ENCODE measurements at regions not wholly inside any gene's neighbourhood (a gene's known extent, or its start where the extent isn't known, plus 50 kb on each side); places are given as distances from the start of the nearest gene placed in this dataset.

- ChIA-PET POLR2A (no interaction called here), CTCF (interaction anchor here (1.1 to 1.5 kb wide), 3 partner anchors 10 to 52 kb away, joined by 3 to 6 read pairs (median 3); no protein-coding TSS in a partner anchor)
- DNase-seq (ENCODE audit: extremely low spot score), result no peak
- TF ChIP-seq, protein P1, sequence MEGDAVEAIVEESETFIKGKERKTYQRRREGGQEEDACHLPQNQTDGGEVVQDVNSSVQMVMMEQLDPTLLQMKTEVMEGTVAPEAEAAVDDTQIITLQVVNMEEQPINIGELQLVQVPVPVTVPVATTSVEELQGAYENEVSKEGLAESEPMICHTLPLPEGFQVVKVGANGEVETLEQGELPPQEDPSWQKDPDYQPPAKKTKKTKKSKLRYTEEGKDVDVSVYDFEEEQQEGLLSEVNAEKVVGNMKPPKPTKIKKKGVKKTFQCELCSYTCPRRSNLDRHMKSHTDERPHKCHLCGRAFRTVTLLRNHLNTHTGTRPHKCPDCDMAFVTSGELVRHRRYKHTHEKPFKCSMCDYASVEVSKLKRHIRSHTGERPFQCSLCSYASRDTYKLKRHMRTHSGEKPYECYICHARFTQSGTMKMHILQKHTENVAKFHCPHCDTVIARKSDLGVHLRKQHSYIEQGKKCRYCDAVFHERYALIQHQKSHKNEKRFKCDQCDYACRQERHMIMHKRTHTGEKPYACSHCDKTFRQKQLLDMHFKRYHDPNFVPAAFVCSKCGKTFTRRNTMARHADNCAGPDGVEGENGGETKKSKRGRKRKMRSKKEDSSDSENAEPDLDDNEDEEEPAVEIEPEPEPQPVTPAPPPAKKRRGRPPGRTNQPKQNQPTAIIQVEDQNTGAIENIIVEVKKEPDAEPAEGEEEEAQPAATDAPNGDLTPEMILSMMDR (IDR thresholded peaks at IDR 0.05; ENCODE audit: control extremely low read depth, extremely low read depth, low read depth, missing control alignments), result no peak
These were observed 505.8 kb upstream of the MARCKS start for GRCh38 chr6:113351173-113351834.

- DNase-seq (ENCODE audit: extremely low spot score), result no peak
- ChIA-PET CTCF (interaction anchor here (0.9 to 1.5 kb wide), 4 partner anchors 10 to 527 kb away, joined by 3 to 6 read pairs (median 3); no protein-coding TSS in a partner anchor), POLR2A (no interaction called here)
- TF ChIP-seq, protein P1 (IDR thresholded peaks at IDR 0.05; ENCODE audit: control extremely low read depth, extremely low read depth, low read depth, missing control alignments), result no peak
These were observed 504.9 kb upstream of the MARCKS start for GRCh38 chr6:113352029-113352801.

DNA sequence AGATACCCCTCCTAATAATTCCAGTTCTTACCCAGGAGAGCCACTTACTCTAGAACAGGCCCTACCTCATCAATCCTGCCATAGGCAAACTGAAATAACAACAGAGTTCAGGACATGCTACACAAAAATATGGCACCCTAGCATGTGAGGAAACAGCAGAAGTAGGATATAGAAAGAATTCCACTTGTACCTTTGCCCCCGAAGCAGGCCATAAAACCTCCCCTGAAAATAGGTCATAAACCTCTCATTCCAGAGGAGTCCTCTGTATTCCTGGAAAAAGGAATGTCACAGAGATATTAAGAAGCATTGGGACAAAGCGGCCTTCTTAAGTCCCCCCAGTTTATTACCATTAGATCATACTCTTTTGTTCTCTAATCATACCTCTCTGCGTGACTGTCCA is 504.3 kb upstream of the MARCKS start:
- TF ChIP-seq, protein P1 (IDR thresholded peaks at IDR 0.05; ENCODE audit: control extremely low read depth, extremely low read depth, low read depth, missing control alignments), result no peak
- ChIA-PET CTCF (interaction anchor here (0.9 to 1.5 kb wide), 2 partner anchors 10 to 527 kb away, joined by 3 to 6 read pairs; no protein-coding TSS in a partner anchor), POLR2A (no interaction called here)
- no peak for DNase-seq (ENCODE audit: extremely low spot score)

DNA sequence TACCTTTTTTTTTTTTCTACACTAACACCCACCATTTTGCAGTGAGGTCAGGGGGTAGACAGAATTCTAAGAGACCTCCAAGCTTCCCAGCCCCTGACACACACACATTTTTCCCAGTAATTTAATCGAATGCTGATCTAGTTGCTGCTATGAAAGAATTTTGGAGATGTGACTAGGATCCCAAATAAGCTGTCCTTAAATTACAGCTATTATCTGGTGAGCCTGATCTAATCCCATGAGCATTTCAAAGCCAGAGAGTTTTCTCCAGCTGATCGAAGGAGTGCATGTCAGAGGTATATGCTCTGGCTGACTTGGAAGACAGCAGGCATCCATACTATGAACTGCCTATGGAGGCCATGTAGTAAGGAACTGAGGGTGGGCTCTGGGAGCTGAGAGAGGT is 503.8 kb upstream of the MARCKS start:
- ChIA-PET POLR2A (no interaction called here), CTCF (interaction anchor here (1.1 to 1.2 kb wide), 2 partner anchors 9 to 44 kb away, joined by 3 read pairs; no protein-coding TSS in a partner anchor)
- no peak for DNase-seq (ENCODE audit: extremely low spot score)
- TF ChIP-seq, protein P1 (IDR thresholded peaks at IDR 0.05; ENCODE audit: control extremely low read depth, extremely low read depth, low read depth, missing control alignments), result no peak

GRCh38 chr6:113354204-113354895 is 502.8 kb upstream of the MARCKS start:
- TF ChIP-seq, protein P1 (IDR thresholded peaks at IDR 0.05; ENCODE audit: control extremely low read depth, extremely low read depth, low read depth, missing control alignments), result no peak
- DNase-seq (ENCODE audit: extremely low spot score), result no peak
- CTCF ChIA-PET, result interaction anchor here (1.1 to 1.2 kb wide), 2 partner anchors 8 to 44 kb away, joined by 3 read pairs; no protein-coding TSS in a partner anchor
- POLR2A ChIA-PET, result no interaction called here

- no peak for DNase-seq (ENCODE audit: extremely low spot score)
- ChIA-PET CTCF (interaction anchor here (1.5 to 1.7 kb wide), 2 partner anchors 9 to 503 kb away, joined by 3 read pairs; no protein-coding TSS in a partner anchor), POLR2A (no interaction called here)
- TF ChIP-seq, protein P1 (IDR thresholded peaks at IDR 0.05; ENCODE audit: control extremely low read depth, extremely low read depth, low read depth, missing control alignments), result no peak
These were observed 501.0 kb upstream of the MARCKS start for GRCh38 chr6:113356139-113356538.

Measured in GM10248 (cell line).